Stimulated activated naive B cell treated with anti-CD40 and anti-IgM and Interleukin-4, amounts not matched to agents 10 μg/mL and 1 μg/mL and 100 μg/mL, for 72 hours (primary cell): ENCODE measurements at regions not wholly inside any gene's neighbourhood (a gene's known extent, or its start where the extent isn't known, plus 50 kb on each side); places are given as distances from the start of the nearest gene placed in this dataset.

Source experiments
- ATAC-seq, 2 donors: fragments of 150-1000 bp; cut with Tn5 transposase; replicated peaks; 2 replicates each; pipeline ENCODE4 v1.10.0; 2021; ENCODE audit warnings: moderate library complexity in 1 of 2
- DNase-seq: peaks from one replicate; pipeline ENCODE4 v3.0.0; 2021
- H3K27ac Mint-ChIP-seq: one replicate; pipeline ENCODE4 v1.8.0; 2022; ENCODE audit warnings: mild to moderate bottlenecking, mixed read lengths
- H3K27me3 Mint-ChIP-seq, 2 donors: one replicate each; pipeline ENCODE4 v1.8.0; 2022; ENCODE audit warnings: mixed read lengths in 2 of 2
- H3K36me3 Mint-ChIP-seq, 2 donors: one replicate each; pipeline ENCODE4 v1.8.0; 2022; ENCODE audit warnings: mixed read lengths in 2 of 2, mild to moderate bottlenecking in 1 of 2
- H3K4me1 Mint-ChIP-seq, 2 donors: one replicate each; pipeline ENCODE4 v1.8.0; 2022; ENCODE audit warnings: mixed read lengths in 2 of 2, mild to moderate bottlenecking in 1 of 2
- H3K4me3 Mint-ChIP-seq, 2 donors: one replicate each; pipeline ENCODE4 v1.8.0; 2022; ENCODE audit warnings: mild to moderate bottlenecking in 2 of 2, mixed read lengths in 2 of 2, moderate library complexity in 1 of 2
- H3K9me3 Mint-ChIP-seq, 2 donors: one replicate each; pipeline ENCODE4 v1.8.0; 2022; ENCODE audit warnings: mixed read lengths in 2 of 2, mild to moderate bottlenecking in 1 of 2

DNA sequence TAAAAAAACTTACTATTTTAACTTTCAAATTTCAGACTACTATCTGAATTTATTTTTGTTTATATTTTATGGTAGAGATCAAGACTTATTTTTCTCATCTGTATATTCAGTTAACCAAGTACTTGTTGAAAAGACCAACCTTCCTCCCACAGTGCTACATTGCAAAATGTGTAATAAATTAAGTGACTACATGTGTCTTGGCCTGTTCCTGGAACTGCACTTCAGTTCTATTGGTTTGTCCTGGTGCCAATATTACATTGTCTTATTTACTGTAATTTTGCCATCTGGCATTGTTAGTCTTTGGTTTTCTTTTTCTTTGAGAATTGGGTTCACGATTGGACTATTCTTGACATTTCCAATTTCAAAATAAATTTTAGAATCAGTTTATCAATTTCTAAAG is 138.4 kb upstream of the KCNMB2 start:
- Mint-ChIP-seq H3K36me3 (no peaks in the 10 kb centered on the region), H3K4me3 (no peak overlapping the region), H3K9me3 (no peaks in the 10 kb centered on the region), H3K4me1 (no peaks in the 10 kb centered on the region), H3K27me3 (no peaks in the 10 kb centered on the region), H3K27ac (no peak overlapping the region)
- DNase-seq, result no peak
- ATAC-seq, result no peak

DNA sequence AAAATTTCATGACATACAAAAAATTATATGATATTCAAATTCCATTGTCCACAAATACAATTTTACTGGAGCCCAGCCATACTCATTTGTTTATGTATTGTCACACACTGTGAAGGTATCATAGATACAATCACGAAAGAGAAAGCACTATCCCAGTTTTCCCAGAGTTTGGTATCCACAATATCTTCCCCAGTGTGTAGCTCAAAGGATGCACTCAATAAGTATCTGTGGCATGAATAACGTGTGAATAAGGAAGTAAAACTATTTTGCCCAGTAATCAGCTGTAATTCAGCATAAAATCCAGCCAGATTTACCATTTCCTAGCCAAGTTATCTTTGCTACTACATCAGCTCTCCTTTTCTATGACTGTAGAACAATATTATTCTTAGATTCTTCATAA is 131.3 kb upstream of the KCNMB2 start:
- Mint-ChIP-seq H3K27ac (no peak overlapping the region), H3K4me3 (no peak overlapping the region), H3K9me3 (no peaks in the 10 kb centered on the region), H3K27me3 (peaks cover 5 to 12% of the 10 kb centered on the region in 2 donors), H3K36me3 (no peaks in the 10 kb centered on the region), H3K4me1 (no peaks in the 10 kb centered on the region)
- DNase-seq (no peak), ATAC-seq (no peak)

DNA sequence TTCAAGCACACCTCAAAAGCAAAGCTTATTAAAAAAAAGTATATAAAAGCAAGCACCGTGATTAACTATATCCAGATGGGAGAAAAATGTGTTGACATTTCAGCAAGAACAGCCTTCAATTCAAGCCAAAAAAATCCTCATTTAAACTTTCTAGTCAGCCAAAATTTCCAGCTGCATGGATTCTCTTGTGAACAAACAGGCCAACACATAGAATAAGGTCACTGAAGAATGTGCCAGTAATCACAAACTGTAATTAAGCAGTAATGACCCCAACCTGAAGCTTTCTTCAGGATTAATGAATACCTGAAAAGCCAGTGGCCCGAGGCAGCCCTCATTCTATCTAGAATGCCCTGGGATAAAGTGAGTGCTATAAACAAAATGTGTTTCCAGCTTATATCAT is 130.7 kb upstream of the KCNMB2 start:
- Mint-ChIP-seq H3K9me3 (no peaks in the 10 kb centered on the region), H3K36me3 (no peaks in the 10 kb centered on the region)
- no peak for DNase-seq

DNA sequence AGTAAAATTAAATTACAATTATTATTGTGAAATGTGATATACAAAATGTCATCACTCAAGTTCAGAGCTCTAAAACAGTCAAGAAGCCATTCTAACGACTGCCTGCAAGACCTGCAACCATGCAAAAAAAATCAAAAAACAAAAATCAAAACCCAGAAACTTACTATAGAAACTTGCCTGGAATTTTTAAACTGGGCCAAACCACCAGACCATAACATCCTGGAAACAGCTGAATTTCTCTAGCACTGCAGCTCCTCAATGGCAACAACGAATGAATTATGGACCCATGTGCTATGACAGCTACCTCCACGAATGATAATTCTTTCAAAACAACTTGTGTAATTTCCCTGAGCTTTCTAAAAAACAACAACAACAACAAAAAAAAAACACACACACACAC is 130.0 kb upstream of the KCNMB2 start:
- ATAC-seq (no peak), DNase-seq (no peak)
- Mint-ChIP-seq H3K36me3 (no peaks in the 10 kb centered on the region), H3K9me3 (no peaks in the 10 kb centered on the region), H3K27me3 (peaks cover 5 to 12% of the 10 kb centered on the region in 2 donors), H3K27ac (no peak overlapping the region), H3K4me1 (no peaks in the 10 kb centered on the region), H3K4me3 (no peak overlapping the region)

More for the DNA sequence above, 130.7 kb upstream of the KCNMB2 start:
- H3K27ac Mint-ChIP-seq, result no peak overlapping the region
- H3K4me3 Mint-ChIP-seq, result no peak overlapping the region
- no peak for ATAC-seq
- H3K27me3 Mint-ChIP-seq, result peaks cover 5 to 12% of the 10 kb centered on the region in 2 donors
- no peaks in the 10 kb centered on the region for H3K4me1 Mint-ChIP-seq

DNA sequence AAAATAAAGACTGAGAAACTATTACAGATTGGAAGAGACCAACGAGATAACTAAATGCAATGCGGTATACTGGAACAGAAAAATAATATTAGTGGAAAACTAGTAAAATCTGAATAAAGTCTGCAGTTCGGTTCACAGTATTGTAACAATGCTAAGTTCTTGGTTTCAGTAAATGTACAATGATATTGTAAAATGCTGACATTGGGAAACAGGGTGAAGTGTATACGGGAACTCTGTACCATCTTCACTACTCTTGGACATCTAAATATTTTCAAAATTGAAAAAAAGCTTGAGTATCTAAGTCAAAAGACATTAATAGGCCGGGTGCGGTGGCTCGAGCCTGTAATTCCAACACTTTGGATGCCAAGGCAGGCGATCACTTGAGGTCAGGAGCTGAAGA is 120.9 kb upstream of the KCNMB2 start:
- Mint-ChIP-seq H3K27ac (no peak overlapping the region), H3K27me3 (no peaks in the 10 kb centered on the region), H3K4me1 (no peaks in the 10 kb centered on the region), H3K4me3 (no peak overlapping the region), H3K36me3 (no peaks in the 10 kb centered on the region), H3K9me3 (no peaks in the 10 kb centered on the region)
- DNase-seq, result no peak
- ATAC-seq, result no peak

DNA sequence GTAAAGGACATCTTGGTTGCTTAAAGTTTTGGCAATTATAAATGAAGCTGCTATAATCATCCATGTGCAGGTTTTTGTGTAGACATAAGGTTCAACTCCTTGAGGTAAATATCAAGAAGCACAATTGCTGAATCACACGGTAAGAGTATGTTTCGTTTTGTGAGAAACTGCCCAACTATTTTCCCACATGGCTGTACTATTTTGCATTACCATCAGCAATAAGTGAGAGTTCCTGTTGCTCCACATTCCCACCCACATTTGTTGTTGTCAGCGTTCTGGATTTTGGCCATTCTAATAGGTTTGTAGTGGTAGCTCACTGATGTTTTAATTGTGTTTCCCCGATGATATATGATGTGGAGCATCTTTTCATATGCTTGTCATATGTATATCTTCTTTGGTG is 118.5 kb upstream of the KCNMB2 start:
- Mint-ChIP-seq H3K9me3 (no peaks in the 10 kb centered on the region), H3K27ac (no peak overlapping the region), H3K36me3 (no peaks in the 10 kb centered on the region), H3K4me3 (no peak overlapping the region), H3K27me3 (peaks cover 0 to 3% of the 10 kb centered on the region in 2 donors), H3K4me1 (no peaks in the 10 kb centered on the region)
- DNase-seq, result no peak
- ATAC-seq, result no peak

DNA sequence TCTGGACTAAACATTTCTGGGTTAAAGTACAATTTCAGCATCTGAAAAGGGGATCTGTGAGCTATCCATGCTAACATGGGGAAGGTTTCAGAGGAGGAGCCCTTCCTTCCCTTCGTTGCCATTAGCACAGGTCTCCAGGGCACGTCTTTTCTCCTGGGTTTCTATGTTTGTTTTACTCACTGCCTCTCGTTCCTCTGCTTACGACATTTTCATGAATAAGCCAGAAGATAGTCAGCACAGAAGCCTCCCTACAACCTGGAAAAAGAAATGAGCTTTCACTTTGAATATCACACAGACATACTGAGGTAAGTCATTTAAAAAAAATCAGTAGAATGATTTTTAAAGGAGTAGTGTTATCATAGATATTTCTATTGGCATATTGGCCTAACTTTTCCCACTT is 117.2 kb upstream of the KCNMB2 start:
- H3K9me3 Mint-ChIP-seq, result no peaks in the 10 kb centered on the region
- no peaks in the 10 kb centered on the region for H3K36me3 Mint-ChIP-seq
- no peak overlapping the region for H3K4me3 Mint-ChIP-seq
- DNase-seq (no peak), ATAC-seq (no peak)
- no peaks in the 10 kb centered on the region for H3K4me1 Mint-ChIP-seq
- no peak overlapping the region for H3K27ac Mint-ChIP-seq
- H3K27me3 Mint-ChIP-seq, result peaks cover 0 to 5% of the 10 kb centered on the region in 2 donors

DNA sequence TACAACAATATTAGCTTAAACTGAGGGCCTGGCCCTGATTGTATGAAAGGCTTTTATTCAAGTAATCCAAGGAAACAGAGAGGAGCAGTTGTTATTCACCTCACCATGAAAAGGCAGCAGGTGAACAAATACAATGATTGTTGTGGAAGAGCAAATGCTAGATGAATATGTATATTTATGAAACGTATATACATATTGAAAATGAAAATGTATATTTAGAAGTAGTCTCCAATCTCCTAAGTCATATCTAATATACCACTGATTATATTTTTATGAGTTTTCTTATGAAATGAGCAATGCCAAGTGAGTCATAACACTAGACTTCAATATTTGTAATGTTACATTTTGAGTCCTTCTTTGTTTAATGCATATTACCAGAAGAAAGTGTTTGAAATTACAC is 116.2 kb upstream of the KCNMB2 start:
- no peak overlapping the region for H3K4me3 Mint-ChIP-seq
- H3K27ac Mint-ChIP-seq, result no peak overlapping the region
- no peaks in the 10 kb centered on the region for H3K36me3 Mint-ChIP-seq
- peaks cover 0 to 5% of the 10 kb centered on the region in 2 donors for H3K27me3 Mint-ChIP-seq
- H3K4me1 Mint-ChIP-seq, result no peaks in the 10 kb centered on the region
- no peak for DNase-seq
- no peak for ATAC-seq
- H3K9me3 Mint-ChIP-seq, result no peaks in the 10 kb centered on the region

DNA sequence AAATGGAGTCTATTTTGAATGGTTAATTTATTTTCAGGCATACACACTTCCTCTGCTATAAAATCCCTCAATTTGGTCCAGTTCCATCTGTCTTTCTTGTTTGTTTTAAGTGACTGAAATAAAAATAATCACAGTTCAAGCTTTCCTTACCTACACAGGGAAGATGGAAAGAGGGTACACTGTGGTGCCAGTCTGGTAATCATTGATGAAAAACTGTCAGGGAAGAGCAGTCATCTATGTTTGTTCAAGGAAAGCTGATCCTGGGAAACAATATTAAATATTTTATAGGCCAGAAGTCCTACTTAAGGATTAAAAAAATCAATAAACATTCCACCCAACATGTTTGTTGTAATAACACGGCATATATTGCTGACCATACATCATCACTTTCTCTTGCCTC is 115.2 kb upstream of the KCNMB2 start:
- no peaks in the 10 kb centered on the region for H3K36me3 Mint-ChIP-seq
- H3K27ac Mint-ChIP-seq, result no peak overlapping the region
- no peak overlapping the region for H3K4me3 Mint-ChIP-seq
- DNase-seq (no peak), ATAC-seq (no peak)
- no peaks in the 10 kb centered on the region for H3K9me3 Mint-ChIP-seq
- H3K4me1 Mint-ChIP-seq, result no peaks in the 10 kb centered on the region
- H3K27me3 Mint-ChIP-seq, result peaks cover 0 to 9% of the 10 kb centered on the region in 2 donors

DNA sequence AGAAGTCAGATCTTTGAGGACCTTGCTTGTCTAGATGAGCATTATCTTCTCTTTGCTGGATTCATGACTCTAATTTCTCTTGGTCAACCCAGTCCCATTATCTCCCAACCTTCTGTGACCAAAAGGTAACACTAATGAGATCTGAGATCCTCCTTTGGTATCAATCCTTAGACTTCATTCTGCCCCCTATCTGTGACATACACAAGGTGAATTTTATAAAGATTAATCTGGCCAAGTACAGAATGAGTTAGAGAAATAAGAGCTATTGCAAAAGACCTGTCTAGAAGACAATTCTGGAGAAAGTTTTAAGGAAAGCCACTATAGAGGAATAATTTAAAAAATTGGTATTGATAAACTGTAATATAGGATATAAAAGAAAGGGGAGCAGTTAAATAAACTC is 113.8 kb upstream of the KCNMB2 start:
- Mint-ChIP-seq H3K4me1 (no peaks in the 10 kb centered on the region), H3K9me3 (no peaks in the 10 kb centered on the region), H3K4me3 (no peak overlapping the region), H3K36me3 (no peaks in the 10 kb centered on the region), H3K27ac (no peak overlapping the region), H3K27me3 (peaks cover 0 to 17% of the 10 kb centered on the region in 2 donors)
- DNase-seq (no peak), ATAC-seq (no peak)

DNA sequence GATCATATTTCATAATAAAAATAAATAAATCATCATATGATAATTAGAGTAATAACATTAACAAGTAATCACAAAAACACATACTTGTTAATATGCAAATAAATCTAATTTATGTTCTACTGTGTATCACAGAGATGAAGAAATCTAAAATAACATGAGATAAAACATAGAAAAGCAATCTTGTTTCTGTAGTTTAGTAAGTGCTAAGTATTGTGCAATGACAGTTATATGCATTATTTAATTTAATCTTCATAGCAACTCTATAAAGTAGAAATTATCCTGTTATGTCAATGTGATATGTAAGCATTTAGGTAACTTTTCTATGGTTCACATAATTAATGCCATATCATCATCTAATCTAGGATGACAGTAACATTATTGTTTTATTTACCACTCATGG is 108.2 kb upstream of the KCNMB2 start:
- Mint-ChIP-seq H3K27ac (no peak overlapping the region), H3K27me3 (peaks cover 0 to 15% of the 10 kb centered on the region in 2 donors), H3K36me3 (no peaks in the 10 kb centered on the region), H3K4me1 (no peaks in the 10 kb centered on the region), H3K4me3 (no peak overlapping the region), H3K9me3 (no peaks in the 10 kb centered on the region)
- DNase-seq, result no peak
- ATAC-seq, result no peak

DNA sequence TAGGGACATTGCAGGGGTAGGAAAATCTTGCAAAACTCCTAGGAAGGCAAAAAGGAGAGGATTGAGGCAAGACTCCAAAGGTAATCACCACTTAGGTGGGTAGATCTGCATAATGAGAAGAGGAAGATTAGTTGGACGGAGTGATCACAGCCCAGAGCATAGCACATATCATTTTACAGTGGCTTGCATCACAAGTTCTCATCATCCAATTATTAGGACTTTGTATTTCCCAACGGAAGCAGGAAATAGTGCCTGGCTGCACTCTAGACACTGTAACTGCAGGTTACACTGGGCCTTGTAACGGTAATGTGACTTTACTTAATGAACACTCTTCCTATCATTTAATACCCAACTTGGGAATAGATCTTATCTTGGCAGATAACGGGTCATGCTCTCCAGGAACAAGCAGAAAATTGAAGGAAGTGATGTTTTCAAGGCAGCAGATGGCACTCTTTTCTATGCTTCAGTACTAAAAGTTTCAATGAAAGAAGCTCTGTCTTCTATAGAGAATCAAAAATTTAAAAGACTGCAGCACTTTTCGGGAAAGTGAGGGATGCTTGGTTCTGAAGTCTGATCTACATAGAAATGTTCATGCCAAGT is 101.9 kb upstream of the KCNMB2 start:
- no peak for DNase-seq
- H3K9me3 Mint-ChIP-seq, result no peaks in the 10 kb centered on the region
- no peak for ATAC-seq
- H3K27ac Mint-ChIP-seq, result no peak overlapping the region
- H3K4me1 Mint-ChIP-seq, result no peaks in the 10 kb centered on the region
- no peaks in the 10 kb centered on the region for H3K27me3 Mint-ChIP-seq
- no peaks in the 10 kb centered on the region for H3K36me3 Mint-ChIP-seq
- H3K4me3 Mint-ChIP-seq, result no peak overlapping the region

DNA sequence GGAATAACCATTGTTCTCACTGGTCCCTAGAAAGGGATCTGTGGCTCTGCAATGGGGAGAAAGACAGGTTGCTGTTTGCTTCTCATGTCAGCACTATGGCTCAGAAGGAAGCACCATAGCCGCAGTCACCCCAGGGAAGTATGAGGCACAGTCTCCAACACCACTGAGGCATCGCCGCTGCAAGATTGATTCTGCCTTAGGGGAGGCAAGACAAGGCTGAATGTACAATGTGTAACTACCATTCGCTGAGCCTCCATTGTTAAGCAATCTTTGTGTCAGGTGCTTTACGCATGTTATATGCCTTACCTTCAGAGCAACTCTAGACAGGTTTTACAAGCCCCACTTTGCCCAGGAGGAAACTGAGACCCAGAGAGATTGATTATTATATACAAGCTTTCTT is 100.7 kb upstream of the KCNMB2 start:
- Mint-ChIP-seq H3K36me3 (no peaks in the 10 kb centered on the region), H3K27ac (no peak overlapping the region), H3K4me1 (no peaks in the 10 kb centered on the region), H3K4me3 (no peak overlapping the region), H3K9me3 (no peaks in the 10 kb centered on the region), H3K27me3 (no peaks in the 10 kb centered on the region)
- DNase-seq, result no peak
- no peak for ATAC-seq

DNA sequence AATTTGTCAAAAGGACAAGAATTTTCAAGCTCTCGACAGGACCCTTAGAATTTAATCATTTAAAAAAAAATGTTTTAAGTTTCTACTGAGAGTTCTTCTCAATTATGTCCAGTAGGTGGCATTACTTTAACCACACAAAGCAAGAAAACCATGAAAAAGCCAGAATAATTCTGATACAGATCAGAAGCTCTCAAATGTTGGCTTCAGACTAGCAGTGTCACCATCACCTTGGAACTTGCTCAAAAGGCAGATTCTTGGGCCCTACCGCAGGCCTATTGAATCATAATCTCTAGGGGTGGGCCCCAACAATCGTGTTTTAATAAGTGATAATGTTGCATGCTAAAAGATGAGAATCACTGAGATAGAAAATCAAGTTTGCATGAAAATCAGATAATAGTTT is 99.5 kb upstream of the KCNMB2 start:
- H3K27me3 Mint-ChIP-seq, result no peaks in the 10 kb centered on the region
- H3K4me1 Mint-ChIP-seq, result no peaks in the 10 kb centered on the region
- ATAC-seq, result peak in 1 of 2 donors; percentile 36
- H3K4me3 Mint-ChIP-seq, result no peak overlapping the region
- H3K9me3 Mint-ChIP-seq, result no peaks in the 10 kb centered on the region
- no peak for DNase-seq
- H3K36me3 Mint-ChIP-seq, result no peaks in the 10 kb centered on the region
- no peak overlapping the region for H3K27ac Mint-ChIP-seq

DNA sequence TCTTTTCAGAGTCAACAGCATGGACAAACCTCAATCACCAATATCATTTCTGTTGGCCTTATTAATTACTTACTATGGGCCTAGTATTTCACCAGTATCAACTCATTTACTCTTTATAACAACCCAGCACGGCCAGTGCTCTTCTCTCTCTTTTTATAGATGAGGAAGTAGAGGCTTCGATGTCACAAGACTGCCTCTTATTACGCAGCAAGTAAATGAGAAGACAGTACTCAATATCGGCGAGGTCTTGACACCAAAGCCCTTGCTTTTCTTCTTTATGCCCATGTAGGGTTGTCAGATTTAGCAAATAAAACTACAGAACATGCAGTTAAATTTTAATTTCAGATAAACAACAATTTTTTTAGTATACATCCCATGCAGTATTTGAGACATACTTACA is 99.0 kb upstream of the KCNMB2 start:
- Mint-ChIP-seq H3K27ac (no peak overlapping the region), H3K4me3 (no peak overlapping the region), H3K27me3 (peaks cover 4% of the 10 kb centered on the region in 2 donors), H3K36me3 (no peaks in the 10 kb centered on the region), H3K9me3 (no peaks in the 10 kb centered on the region), H3K4me1 (no peaks in the 10 kb centered on the region)
- ATAC-seq (no peak), DNase-seq (no peak)

DNA sequence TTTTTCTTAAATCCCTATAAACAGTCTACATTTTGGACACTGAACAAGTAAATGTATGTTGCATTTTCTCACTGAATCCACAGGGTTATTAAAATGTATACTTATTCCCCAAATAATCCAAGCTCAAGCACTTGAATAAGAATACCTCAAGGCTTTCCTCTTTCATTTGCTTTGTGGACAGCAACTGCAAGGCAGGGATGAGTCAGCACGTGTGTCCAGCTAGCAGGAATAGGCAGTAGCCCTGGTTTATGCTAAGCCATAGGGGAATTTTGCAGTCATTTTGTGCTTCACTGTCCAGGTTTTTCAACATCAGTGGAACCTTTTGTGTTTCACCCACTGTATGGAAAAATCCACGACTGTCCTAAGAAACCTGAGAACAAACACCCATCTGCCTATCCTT is 96.7 kb upstream of the KCNMB2 start:
- DNase-seq, result no peak
- Mint-ChIP-seq H3K27ac (no peak overlapping the region), H3K36me3 (no peaks in the 10 kb centered on the region), H3K4me3 (no peak overlapping the region), H3K4me1 (no peaks in the 10 kb centered on the region), H3K9me3 (no peaks in the 10 kb centered on the region), H3K27me3 (peaks cover 5% of the 10 kb centered on the region in 2 donors)
- ATAC-seq, result no peak
